HFF-Myc (cell line): ENCODE measurements at regions not wholly inside any gene's neighbourhood (a gene's known extent, or its start where the extent isn't known, plus 50 kb on each side); places are given as distances from the start of the nearest gene placed in this dataset.

Source experiments
- DNase-seq: peaks from one replicate; pipeline ENCODE4 v3.0.0-alpha.2; 2011; ENCODE audit warnings: low read depth; ENCODE audit errors: extremely low read depth
- H3K4me3 ChIP-seq: replicated peaks from 2 replicates; pipeline ENCODE4 v1.5.1; 2011; ENCODE audit warnings: low read depth, mild to moderate bottlenecking, control low read depth, low read length
- TF ChIP-seq, protein P1 (sequence below): IDR thresholded peaks from 2 replicates; pipeline ENCODE4 v1.5.1; 2012; ENCODE audit warnings: mild to moderate bottlenecking, low read depth, low read length, control low read depth; ENCODE audit errors: missing control alignments

DNA sequence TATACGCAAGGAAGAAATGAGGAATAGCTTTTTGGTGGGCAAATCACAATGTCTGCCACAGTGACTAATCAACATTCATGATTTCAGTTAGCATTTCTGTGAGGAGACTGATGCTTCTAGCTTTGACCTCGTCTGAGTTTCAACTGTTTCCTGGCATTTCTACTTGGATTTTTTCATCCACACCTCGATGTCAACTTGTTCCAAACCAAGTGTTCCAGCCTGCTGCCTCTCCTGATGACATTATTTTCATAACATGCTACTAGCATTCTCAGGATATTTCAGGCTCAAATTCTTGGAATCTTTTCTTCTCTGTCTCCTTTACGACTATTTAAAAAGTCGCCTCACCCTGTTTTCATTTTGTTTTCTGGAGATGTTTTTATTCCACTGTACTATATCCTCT lies 90.3 kb upstream of the TEX13D start:
- DNase-seq: no peak
- no peak overlapping the region for H3K4me3 ChIP-seq
- TF ChIP-seq, protein P1, sequence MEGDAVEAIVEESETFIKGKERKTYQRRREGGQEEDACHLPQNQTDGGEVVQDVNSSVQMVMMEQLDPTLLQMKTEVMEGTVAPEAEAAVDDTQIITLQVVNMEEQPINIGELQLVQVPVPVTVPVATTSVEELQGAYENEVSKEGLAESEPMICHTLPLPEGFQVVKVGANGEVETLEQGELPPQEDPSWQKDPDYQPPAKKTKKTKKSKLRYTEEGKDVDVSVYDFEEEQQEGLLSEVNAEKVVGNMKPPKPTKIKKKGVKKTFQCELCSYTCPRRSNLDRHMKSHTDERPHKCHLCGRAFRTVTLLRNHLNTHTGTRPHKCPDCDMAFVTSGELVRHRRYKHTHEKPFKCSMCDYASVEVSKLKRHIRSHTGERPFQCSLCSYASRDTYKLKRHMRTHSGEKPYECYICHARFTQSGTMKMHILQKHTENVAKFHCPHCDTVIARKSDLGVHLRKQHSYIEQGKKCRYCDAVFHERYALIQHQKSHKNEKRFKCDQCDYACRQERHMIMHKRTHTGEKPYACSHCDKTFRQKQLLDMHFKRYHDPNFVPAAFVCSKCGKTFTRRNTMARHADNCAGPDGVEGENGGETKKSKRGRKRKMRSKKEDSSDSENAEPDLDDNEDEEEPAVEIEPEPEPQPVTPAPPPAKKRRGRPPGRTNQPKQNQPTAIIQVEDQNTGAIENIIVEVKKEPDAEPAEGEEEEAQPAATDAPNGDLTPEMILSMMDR: no peak

DNA sequence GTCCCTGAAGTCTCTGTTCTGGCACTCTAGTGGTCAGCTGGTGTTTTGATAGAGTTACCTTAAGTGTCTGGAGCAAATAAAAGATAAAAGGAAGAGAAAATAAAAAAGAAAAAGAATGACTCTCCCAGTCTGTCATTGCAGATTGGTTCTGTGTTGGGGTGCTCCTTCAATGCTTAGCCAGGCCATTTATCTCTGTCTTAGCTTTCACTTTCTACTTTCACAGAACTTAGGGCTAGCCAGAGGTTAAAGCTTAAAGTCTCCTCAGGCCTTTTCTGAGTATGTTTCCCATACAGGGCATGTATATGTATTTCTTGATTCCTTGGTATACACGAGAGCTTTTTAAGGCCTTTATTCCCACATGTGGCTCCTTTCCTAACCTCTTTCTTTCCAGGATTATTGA lies 83.1 kb upstream of the TEX13D start:
- TF ChIP-seq, protein P1: no peak
- no peak overlapping the region for H3K4me3 ChIP-seq
- DNase-seq: no peak

DNA sequence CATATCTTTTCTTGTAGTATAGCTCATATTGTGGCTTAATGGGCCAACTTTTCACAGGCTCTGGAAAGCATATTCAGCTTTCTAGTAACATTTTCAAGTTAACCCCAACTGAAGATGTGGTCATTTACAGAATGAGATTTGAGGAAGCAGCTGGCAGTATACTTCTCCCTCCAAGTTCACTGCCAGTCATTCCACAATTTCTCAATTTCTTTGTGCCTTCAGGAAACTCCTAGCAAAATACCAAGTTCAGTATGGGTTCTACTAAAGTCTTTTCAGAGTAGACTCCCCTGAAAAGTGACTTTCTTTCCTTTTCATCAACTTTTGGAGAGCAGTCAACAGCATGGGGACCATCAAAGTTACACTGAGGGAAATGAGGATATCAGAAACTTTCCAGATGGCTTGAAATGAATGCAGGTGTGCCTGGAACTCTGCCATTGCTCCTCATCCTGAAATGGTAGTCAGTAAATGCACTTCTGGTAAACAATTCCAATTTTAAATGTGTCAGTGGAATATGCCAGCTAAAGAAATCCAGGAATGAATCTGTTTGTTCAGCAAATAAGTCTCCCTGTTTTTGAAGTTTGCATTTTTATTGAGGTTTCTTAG lies 81.5 kb upstream of the TEX13D start:
- no peak overlapping the region for H3K4me3 ChIP-seq
- TF ChIP-seq, protein P1: no peak

DNA sequence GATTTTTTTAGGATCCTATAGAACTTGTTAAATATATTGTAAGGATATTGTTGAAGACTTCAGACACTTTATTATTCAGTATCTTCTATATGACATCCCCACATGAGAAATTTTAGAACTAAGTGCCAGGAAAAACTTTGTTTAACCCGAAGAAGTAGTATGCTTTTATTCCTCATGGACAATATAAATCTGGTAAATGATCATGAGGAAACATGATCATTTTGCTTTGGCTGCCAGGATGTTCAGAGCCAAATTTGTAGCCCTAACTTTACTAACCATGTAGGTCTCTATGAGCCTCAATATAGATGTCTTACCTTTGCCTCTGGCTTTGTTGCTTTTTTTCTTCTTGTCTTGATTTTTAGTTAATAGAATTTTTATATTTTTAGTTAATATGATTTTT lies 77.8 kb upstream of the TEX13D start:
- no peak overlapping the region for H3K4me3 ChIP-seq
- TF ChIP-seq, protein P1: no peak
- DNase-seq: no peak

More for the DNA sequence above, 81.5 kb upstream of the TEX13D start:
- DNase-seq: no peak

DNA sequence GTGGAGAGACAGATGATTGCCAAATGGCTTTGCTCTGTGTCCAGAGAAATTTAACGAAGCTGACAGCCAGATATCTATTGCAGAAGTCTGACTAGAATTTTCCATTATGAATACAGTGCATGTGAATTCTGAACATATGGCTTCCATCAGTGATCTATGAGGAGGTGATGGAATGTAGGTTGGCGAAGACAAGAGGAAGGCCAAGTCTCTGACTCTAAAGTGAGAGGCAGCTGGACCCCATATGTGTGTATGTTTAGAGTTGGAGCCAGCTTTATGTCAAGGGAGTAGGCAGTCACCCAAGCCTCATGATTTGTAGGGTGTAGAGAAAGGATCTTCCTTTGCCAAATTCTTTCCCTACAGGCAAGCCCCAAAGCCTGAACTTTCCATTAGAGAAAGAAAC lies 76.2 kb upstream of the TEX13D start:
- no peak overlapping the region for H3K4me3 ChIP-seq
- TF ChIP-seq, protein P1: no peak
- peak; percentile 92 for DNase-seq

DNA sequence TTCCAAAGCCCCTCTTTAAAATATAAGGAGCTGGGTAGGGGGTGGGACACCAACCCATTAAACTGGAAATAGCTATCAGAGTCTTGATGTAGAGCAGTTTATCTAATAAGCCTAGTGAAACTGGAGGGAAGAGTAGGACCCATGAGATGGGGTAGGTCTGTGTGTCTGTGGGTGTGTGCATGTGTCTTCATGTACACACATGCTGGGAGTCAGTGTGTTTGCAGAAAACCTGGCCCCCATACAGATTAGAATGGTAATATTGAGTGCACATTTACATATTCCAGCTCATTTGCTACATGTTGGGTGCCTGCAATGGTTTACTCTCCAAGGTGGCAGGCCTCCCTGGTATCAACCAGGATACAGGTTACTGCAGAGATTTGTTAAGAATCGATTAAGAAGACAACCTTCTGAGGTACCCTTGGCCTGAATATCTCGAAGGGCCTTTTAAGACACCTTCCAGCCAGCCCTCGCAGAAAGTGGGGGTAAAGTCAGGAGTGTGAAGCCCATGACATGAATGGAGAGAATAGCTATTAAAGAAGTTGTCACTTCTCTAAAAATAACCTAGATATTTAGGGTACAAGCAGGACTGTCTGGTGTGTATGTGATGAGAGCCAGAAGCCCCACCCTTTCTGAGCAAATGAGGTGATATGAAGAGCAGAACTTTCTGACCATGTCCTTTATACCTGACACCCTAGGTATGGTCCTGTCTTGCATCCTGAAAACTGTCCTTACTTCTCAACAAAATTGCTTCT lies 75.7 kb upstream of the TEX13D start:
- DNase-seq: no peak
- H3K4me3 ChIP-seq: no peak overlapping the region
- TF ChIP-seq, protein P1: no peak
